Endometrium (tissue), 2 donors: ENCODE measurements at regions not wholly inside any gene's neighbourhood (a gene's known extent, or its start where the extent isn't known, plus 50 kb on each side); places are given as distances from the start of the nearest gene placed in this dataset.

Source experiments
- FAIRE-seq: peaks from 2 replicates; lab custom pipeline; 2012; peaks lifted over from hg19 to GRCh38; lab: Jason Lieb, UNC
- donor health status: control.
- donor health status: control.

DNA sequence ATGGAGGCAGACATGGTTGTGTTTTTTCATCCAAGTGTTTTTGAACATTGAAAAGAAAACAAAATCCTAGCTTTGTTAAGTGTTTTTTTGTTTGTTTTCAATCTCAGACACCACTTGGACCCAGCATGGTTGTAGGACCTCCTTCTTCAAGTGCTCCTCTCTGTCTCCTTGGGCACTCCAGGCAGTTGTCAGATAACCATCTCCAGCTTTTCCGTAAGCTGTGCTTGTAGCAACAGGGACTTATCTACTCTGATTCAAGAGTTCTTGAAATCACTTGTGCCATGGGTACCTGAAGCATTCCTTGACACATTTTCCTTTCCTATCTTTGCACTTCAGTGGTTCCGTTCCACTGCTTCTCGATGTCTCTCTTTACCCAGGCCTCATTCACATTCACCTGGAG, 334.9 kb upstream of the DDX53 start:
- FAIRE-seq: no peak

DNA sequence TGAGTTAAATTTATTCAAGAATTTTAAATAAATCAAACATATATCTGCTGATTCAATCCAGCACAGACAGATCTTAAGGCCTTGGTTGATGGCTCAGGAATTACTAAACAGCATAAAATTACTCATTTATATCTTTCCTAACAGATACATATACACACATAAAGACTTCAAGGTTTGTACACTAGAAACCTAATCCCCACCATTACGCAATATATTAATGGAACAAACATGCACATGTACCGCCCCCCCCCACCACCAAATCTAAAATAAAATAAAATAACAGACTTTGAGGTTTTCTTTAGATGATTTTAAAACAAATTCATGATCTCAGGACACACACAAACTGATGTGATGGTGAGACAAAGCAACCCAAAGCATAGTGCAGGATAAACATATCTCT, 333.9 kb upstream of the DDX53 start:
- no peak for FAIRE-seq

DNA sequence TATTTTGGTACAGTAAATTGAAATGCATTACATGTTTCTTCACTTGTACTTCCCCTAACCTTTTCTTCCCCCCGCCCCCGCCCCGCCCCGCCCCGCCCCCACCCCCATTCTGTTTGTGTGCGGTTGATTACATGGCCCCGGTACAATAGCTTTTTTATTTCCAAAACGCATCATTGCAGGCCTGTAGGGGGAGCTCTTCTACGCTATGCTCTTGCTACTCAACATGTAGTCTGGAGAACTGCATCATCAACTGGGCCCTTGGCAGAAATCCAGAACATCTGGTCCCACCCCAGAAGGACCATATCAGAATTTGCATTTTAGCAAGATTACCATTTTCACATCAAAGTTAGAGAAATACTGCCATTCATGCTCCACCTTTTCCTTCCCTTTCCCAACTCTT, 333.3 kb upstream of the DDX53 start:
- FAIRE-seq: no peak

DNA sequence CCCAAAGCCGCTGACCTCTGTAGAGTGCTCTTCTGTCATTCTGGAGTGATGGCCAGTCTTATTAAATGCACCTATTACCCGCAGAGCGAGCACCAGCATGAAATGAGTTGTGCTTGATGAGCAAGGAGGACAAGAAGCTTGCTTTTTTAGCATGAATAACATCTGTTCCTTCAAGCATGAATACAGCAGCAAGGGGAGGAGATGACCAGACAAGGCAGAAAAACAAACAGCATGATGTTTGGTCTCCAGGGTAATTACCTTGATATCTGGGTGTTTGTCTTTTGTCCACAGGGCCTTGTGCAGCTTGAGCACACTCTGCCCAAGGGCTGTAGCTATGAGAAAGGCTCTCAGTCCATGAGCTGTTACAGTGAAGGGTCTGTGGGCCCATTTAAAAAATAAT, 324.8 kb upstream of the DDX53 start:
- no peak for FAIRE-seq

DNA sequence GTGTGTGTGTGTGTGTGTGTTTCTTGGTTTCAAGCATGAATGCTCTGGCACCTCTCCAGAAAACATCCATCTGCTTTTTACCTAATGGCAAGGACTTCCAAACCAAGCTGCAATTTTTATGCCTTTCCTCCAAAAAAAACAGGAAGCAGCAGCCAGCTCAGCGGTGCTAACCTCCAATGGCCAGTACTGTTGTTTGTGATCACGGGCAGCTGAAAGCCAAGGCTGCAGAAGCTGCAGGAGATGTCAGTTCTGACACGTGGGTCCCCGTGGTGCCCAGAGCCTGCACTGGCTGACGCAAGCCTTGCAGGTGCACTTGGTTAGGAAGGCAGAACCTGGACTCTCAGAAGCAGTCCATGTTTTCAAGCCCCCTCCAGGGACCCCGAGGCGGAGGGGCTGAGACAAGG, 313.6 kb upstream of the DDX53 start:
- no peak for FAIRE-seq

DNA sequence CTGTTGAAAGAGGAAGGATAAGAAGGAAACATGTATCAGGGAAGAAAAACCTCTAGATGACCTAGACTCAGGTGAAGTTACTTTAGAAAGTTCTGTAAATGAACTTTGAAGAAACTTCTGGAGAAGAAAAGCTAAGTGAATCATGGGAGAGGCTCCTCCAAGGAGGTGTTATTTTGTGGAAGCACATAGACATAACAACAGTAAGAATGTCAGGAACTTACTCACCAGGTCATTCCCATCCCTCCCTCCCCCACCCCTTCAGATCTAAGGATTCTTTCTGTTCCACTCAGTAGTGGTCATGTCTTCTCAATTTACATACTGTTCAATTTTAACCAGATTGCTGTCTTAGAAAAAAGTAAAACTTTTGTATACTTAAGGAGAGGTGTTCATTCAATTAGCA, 310.5 kb upstream of the DDX53 start:
- no peak for FAIRE-seq

DNA sequence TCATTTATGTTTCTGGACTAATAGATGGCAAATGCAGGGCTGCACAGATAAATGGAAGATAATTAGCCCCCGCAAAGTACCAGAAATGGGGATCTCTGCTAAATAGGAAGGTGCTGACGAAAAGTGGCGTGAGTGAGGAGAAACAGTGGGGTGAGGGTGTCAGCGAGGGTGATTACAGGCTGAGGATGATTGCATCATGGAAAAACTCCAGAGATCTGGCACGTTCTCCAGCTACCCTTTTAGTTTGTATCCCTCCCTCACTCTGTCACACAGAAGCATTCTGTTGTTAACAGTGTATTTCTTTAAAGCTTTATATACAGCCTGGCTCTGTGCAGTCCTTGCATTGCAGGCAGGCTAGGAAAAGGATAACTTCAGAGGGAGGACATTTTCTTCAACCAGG, 309.6 kb upstream of the DDX53 start:
- FAIRE-seq: no peak

DNA sequence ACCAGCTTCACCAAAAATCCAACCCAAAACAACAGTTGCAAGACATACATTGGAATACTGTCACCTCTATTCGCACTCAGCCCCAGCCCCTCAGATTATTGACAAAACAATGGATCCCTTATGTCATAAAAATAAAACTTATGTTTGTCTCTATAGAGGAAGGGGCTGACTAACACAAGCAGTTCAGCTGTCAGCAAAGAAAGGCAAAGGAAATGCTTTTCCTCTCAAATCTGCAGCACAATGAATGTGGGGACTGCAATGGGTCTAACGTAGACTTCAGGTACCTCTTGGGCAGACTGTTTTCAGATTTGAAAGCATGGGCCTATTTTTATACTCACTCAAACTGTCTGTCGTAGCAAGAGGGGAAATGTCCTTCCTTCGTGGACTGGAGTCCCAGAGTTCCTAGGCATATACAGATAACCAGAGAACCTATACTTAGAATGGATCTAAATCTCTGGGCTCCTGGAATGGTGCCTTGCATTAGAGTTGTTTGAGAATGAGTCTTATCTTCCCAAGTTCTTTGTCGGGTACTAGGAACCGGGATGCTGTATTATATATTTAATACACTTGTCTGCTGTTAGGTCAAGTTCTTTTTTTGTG, 307.7 kb upstream of the DDX53 start:
- FAIRE-seq: no peak

DNA sequence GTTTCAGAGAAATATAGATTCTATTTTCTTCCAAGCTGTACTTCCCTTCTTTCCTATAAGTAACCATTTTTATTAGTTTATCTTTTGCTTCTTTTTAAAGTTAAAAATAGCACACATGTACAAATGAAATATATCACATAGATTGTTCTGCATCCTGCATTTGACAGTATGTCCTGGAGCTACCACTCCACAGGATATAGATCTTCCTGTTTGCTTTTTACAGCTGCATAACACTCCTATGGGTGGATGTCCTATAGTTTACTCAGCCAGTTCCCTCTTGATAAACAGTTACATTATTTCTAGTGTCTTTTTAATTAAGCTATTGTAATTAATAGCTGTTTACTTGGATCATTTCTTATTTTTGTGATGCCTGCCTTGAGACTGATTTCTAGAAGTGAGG, 301.6 kb upstream of the DDX53 start:
- FAIRE-seq: no peak

DNA sequence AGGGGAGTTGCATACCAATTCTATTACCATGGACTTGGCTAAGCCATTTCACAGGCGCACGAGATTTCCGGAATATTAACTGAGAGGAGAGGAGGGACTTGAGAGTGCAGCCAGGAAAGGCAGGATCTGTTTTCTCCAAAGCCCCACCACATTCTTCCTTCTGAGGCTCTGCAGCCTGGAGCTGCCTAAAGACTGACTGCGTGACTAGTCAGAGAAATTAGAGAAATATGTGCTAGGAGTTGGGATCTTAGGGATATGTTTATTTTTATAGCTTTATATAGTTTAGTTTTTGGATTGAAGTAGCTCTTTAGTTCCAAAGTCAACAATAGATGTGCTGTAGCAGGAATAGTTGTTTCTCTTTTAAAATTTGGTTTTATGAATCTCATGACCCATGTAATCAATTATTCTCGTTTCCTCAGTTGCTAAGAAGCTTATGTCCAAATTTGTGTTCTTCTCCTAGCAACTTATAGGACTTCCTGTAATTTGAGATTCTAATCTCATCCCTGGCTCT, 300.1 kb upstream of the DDX53 start:
- FAIRE-seq: no peak

DNA sequence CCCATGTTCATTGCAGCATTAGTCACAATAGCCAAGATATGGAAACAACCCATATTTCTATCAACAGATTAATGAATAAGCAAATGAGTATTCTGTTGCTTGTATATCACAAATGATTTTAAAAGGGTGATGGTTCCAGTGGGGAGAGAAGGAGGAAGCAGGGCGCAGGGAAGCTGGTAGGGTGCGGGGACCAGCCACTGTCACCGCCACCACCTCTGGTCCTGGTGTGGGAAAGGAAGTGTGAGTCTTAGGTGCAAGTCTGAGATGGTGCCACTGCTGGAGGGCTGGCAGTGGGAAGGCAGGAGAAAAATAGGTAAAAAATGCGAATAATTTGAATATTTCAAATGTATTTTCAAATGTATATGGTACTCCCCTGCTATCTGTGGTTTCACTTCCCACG, 286.8 kb upstream of the DDX53 start:
- no peak for FAIRE-seq

DNA sequence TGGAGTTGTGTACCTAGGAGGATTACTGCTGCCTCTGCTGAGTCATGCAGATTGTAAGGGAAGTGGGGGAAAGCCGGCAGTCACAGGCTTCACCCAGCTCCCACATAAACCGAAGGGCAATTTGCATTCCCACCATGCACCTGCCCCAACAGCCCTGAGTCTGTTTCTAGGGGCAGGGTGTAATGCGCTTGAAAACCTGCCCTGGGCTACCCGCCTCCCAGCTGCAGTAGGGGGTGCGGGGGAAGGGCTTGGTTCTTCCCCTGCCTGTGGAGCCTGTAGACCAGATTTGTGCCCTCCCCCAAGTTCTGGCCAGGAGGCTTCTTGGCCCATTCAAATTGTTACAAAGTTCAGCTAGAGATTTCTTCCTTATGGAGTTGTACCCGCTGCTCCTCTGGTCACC, 269.2 kb upstream of the DDX53 start:
- no peak for FAIRE-seq

DNA sequence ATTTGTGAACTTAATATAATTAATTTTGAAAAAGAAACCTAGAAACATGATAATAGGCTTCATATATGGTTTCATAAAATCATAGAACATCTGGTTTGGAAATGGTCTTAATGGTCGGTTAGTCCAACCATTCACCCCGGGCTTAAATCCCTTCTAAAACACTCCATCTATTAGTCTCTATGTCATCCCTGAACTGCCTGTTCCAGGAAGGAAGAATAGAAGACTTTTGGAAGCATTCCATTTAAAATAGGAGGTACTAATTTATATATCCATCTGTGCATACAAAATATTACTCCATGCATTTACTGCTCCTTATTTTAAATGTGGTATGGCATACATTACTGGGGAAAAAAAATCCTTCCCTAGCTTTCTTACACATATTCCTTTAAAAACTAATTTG, 262.2 kb upstream of the DDX53 start:
- no peak for FAIRE-seq

DNA sequence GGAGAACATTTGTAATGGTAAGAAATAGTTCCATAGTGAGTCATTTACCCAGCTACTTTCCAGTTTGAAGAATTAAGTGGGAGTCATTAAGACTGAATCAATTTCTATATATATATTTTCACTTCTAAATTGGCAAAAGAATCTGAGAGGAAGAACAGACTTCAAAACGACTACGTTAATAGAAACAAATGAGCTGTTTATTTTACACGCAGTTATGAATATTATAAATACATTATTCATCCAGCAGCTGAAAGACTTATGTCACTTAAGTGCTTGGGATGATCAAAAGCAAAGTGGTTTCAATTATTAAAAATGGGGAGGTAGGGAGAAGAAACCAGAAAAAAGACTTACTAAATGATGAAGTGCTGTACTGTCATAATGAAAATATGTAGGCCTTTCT, 260.5 kb upstream of the DDX53 start:
- FAIRE-seq: no peak

DNA sequence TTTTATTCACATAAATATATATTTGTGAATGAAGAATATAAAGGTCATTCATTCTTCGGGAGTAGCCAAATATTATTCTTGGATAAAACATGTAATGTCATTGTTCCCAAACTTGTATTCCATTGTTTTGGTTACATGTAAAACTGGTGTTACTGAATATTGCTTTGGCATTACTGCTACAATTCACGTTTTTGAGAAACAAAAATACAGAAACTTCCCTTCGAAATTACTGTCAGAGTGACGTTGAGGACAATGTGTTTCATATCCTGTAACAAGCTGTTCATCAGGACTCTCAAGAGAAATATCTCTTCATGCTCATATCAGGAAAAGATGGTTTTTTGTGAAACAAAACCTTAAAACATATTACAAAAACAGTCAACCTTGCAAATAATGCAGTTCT, 258.9 kb upstream of the DDX53 start:
- no peak for FAIRE-seq

DNA sequence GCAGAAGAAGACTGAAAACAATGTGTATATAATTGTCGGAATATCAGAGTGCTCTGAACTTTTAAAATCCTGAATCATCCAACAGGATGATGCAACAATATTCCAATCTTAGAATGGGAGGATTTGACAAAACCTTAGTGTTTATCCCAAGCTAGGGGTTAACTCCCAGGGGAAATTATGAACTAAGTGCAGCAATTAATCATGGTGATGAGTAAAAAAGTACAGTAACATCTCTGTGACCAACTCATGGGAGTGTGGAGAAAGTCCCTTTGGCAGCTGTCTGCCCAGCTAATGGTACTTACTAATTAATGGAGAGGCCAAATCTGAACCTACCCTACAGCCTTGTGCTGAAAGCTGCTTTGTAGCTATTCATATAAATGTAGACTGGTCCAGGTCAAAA, 257.6 kb upstream of the DDX53 start:
- FAIRE-seq: no peak

DNA sequence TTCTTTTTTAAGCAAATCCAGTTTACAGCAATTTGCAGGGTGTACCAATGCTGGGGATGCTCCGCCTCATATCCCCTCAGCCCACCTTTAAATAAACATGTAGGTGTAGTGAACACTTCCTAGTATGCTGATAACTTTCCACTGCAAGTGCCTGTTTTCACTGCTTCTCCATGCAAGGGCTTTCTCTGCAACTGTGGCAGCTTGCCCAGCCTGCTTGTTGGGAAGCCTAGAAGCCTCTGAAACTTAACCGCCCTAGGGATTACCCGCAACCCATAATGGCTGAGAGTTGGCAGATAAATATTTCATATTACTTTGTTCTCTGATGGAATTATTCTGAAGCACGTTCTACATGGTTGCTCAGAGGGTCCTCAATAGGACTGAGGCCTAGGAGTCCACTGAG, 253.7 kb upstream of the DDX53 start:
- FAIRE-seq: no peak

DNA sequence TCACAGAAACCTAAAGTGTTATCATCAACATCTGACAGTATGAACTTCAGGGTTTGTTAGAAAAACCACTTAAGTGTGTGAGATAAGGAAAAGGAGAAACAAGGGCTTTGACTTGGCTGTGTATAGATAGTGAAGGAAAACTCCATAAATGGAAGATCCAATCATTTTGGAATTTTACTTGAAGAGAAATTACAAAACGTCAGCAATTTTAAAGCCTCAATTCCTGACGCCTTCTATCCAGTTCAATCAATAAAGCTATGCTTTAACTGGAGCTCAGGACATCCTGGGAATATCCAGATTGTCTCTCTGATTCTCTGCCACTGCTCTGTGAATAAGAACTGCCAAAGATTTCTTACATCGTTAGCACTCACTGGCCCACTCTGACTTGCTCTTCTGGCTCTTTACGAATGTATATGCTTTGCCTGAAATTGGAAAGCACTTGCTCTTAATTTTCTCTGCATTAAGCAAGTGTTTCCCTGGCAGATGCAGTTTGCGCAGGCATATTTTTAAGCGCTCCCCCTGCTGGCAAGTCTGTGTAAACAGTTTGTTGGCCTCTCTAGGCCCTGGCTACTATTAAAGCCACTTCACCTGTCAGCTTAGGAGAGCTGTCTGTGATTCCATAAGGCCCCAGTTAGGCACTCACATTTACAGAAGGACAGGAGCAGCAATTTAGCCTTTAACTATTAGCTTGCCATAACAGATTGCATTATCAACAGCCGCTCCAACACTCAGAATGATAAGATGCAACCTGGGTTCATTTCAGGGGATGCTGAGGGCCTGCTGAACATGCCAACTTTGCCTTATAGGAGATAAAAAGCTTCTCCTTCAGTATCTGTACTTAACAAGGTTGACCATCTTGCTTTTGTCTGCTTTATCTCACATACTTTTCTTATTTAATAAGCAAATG, 251.4 kb upstream of the DDX53 start:
- no peak for FAIRE-seq

DNA sequence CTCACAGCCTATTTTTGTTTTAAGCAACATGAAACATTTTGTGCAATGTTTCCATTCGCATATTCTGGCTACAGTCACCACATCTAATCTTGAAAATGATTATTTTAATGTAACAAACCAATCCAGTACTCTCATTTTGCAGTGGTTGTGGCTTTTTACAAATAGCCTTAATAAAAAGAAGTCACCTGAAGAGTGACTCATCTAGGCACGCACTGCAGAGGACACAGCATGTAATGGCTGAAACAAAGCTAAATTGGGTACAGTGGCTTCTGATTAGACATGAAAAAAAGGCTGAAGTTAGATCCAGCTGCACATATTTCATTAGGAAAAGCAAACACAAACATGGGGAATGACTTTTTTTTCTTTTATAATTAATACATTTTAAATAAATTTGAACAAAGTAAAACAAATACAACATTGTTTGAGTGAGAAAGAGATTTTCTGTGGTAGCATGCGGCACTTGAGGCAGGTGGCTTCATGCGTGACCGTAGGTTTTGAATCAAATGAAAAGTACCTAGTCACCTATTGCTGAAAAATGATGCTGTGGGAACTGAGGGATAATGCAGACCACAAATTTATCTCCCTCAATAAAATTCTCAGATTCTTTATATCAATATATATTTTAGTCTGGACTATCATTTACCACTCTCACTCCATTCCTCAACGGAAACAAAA, 240.8 kb upstream of the DDX53 start:
- no peak for FAIRE-seq

DNA sequence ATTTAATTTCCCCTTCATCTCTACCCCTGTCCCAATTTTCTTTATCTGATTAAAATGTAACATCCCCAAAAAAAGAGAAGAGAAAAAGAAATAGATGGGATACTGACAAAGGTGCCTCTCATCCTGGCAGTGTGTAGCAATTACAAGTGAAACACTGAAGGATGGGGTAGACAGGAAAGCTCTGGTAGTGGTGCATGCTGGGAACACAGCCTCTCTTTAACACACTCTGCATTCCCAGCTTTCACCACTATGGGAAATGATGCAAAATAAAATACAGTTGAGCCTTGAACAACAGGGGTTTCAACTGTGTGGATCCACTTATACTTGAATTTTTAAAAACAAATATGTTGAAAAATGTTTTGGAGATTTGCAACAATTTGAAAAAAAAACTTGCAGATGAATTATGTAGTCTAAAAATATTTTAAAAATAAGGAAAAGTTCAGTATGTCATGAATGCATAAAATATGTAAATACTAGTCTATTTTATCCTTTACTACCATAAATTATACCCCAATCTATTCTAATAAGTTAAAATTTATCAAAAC, 239.2 kb upstream of the DDX53 start:
- no peak for FAIRE-seq

DNA sequence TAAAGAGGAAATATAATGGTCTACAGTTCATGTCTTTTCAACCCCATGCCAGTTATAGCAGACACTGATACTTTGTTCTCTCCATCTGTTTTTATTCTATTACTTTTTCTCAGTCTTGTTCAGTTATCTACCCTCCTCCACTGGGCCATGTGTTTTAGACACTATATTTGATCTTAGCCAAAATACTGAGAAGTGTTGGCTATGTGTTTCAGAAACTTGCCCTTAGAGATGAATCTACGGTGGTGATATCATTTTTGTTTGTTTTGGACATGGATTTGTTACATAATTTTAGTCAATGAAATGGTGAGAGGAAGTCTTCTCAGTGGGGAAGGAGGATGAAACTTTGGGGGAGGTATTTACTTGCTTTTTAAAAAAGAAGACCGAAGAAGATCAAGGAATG, 211.5 kb upstream of the DDX53 start:
- FAIRE-seq: no peak

DNA sequence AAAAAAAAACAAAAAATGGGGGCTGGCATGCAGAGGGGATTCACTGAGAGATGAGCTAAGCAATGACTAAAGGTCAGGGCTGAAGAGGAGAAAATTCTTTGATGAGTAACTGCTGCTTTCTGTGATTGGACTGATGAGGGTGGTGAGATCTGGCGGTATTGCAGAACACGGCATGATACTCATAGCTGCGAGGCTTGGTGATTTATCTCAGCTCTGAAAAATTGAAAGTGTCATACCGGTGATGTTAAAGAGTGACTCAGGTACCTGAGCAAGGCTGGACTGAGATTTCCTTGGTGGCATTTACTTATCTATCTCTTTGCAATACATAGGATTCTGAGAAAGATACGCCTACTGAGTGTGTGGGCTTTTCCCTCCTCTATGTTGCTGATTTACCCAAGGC, 204.1 kb upstream of the DDX53 start:
- no peak for FAIRE-seq

DNA sequence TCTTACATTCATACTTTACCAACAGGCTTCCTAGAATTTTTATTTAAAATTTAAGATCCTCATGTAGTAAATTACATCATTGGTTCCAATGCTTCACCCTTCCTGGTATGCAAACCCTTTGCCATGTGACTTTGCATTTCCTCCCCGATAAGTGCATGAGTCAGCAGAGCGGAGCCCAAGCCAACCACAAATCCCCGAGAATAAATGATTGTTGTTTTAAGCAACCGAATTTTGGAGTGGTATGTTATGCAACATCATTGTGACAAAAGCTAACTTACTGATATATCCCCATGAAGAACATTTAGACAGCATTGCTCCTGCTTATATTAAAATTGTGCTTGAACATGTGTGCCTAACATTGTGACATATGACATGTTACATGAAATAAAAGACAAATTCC, 199.4 kb upstream of the DDX53 start:
- no peak for FAIRE-seq
